ENCODE measurements at regions not wholly inside any gene's neighbourhood (a gene's known extent, or its start where the extent isn't known, plus 50 kb on each side); places are given as distances from the start of the nearest gene placed in this dataset.
"Not testable (repeated sequence)": the region's sequence is repeated elsewhere in the genome, so short reads cannot be mapped to it uniquely, and the experiment has no call there.

GRCh38 chr13:42373048-42373812 is 101.3 kb downstream of the AKAP11 start:
- no peak for DNase-seq

- DNase-seq = no peak
These were observed 103.7 kb downstream of the AKAP11 start for GRCh38 chr13:42375663-42376062.

- no peak for DNase-seq
These were observed 105.9 kb downstream of the AKAP11 start for GRCh38 chr13:42377640-42378382.

GRCh38 chr13:42378383-42378780 is 106.4 kb downstream of the AKAP11 start:
- no peak for DNase-seq

GRCh38 chr13:42379241-42379640 is 107.3 kb downstream of the AKAP11 start:
- no peak for DNase-seq

- no peak for DNase-seq
These were observed 108.6 kb downstream of the AKAP11 start for GRCh38 chr13:42380420-42381164.

- DNase-seq = no peak
These were observed 109.1 kb downstream of the AKAP11 start for GRCh38 chr13:42381165-42381425.

- DNase-seq = not testable (repeated sequence)
These were observed 109.5 kb downstream of the AKAP11 start for GRCh38 chr13:42381426-42381825.

GRCh38 chr13:42383025-42383424 is 111.1 kb downstream of the AKAP11 start:
- DNase-seq = no peak

GRCh38 chr13:42384265-42384664 is 112.3 kb downstream of the AKAP11 start:
- DNase-seq = no peak

- DNase-seq = no peak
These were observed 116.4 kb downstream of the AKAP11 start for GRCh38 chr13:42388326-42388725.

GRCh38 chr13:42389041-42389440 is 117.1 kb downstream of the AKAP11 start:
- DNase-seq = no peak

GRCh38 chr13:42392180-42392579 is 120.2 kb downstream of the AKAP11 start:
- DNase-seq = no peak

- no peak for DNase-seq
These were observed 121.0 kb downstream of the AKAP11 start for GRCh38 chr13:42392716-42393572.

- DNase-seq = no peak
These were observed 121.8 kb downstream of the AKAP11 start for GRCh38 chr13:42393573-42394360.

- DNase-seq = no peak
These were observed 122.4 kb downstream of the AKAP11 start for GRCh38 chr13:42394361-42394708.

- DNase-seq = no peak
These were observed 122.7 kb downstream of the AKAP11 start for GRCh38 chr13:42394711-42395085.

GRCh38 chr13:42395086-42395821 is 123.3 kb downstream of the AKAP11 start:
- DNase-seq = no peak

- no peak for DNase-seq
These were observed 124.5 kb downstream of the AKAP11 start for GRCh38 chr13:42396501-42396900.

GRCh38 chr13:42396901-42397655 is 125.1 kb downstream of the AKAP11 start:
- DNase-seq = no peak

GRCh38 chr13:42398533-42398932 is 126.6 kb downstream of the AKAP11 start:
- DNase-seq = no peak

Measured in GOT3 (cell line).